ENCODE measurements at regions not wholly inside any gene's neighbourhood (a gene's known extent, or its start where the extent isn't known, plus 50 kb on each side); places are given as distances from the start of the nearest gene placed in this dataset.
A peak's percentile ranks its signal among the peaks of the same experiment; 100 is the strongest.

GRCh38 chrX:13506574-13506973 lies 62.8 kb upstream of the EGFL6 start:
- no peak for TF ChIP-seq POLR2A (IDR thresholded peaks at IDR 0.05)
- peak in 2 of 3 donors; percentile 63 to 75 for TF ChIP-seq CTCF (IDR thresholded peaks at IDR 0.05)
